ENCODE measurements at regions not wholly inside any gene's neighbourhood (a gene's known extent, or its start where the extent isn't known, plus 50 kb on each side); places are given as distances from the start of the nearest gene placed in this dataset.

- DNase-seq (ENCODE audit: low read depth, low spot score) = peak; percentile 49
- in situ Hi-C loops (cut with HindIII; ENCODE audit: low sequenced_read_pairs) = no loop called here
- TF ChIP-seq CTCF (IDR thresholded peaks at IDR 0.05; ENCODE audit: low read depth, low read length) = no peak
- no peak overlapping the region for H3K4me3 ChIP-seq (ENCODE audit: low read depth, low read length)
Observed at GRCh38 chr1:241413386-241413785, 56.4 kb upstream of the RGS7 start.

GRCh38 chr1:241412646-241413045 is 55.6 kb upstream of the RGS7 start:
- H3K4me3 ChIP-seq (ENCODE audit: low read depth, low read length) = no peak overlapping the region
- TF ChIP-seq CTCF (IDR thresholded peaks at IDR 0.05; ENCODE audit: low read depth, low read length) = no peak
- in situ Hi-C loops (cut with HindIII; ENCODE audit: low sequenced_read_pairs) = no loop called here
- DNase-seq (ENCODE audit: low read depth, low spot score) = no peak

- in situ Hi-C loops (cut with HindIII; ENCODE audit: low sequenced_read_pairs) = no loop called here
- no peak overlapping the region for H3K4me3 ChIP-seq (ENCODE audit: low read depth, low read length)
- TF ChIP-seq CTCF (IDR thresholded peaks at IDR 0.05; ENCODE audit: low read depth, low read length) = no peak
- DNase-seq (ENCODE audit: low read depth, low spot score) = peak; percentile 25
Observed at GRCh38 chr1:241411776-241412338, 54.9 kb upstream of the RGS7 start.

GRCh38 chr1:241411056-241411775 is 54.2 kb upstream of the RGS7 start:
- no peak overlapping the region for H3K4me3 ChIP-seq (ENCODE audit: low read depth, low read length)
- peak; percentile 5 for DNase-seq (ENCODE audit: low read depth, low spot score)
- in situ Hi-C loops (cut with HindIII; ENCODE audit: low sequenced_read_pairs) = no loop called here
- TF ChIP-seq CTCF (IDR thresholded peaks at IDR 0.05; ENCODE audit: low read depth, low read length) = no peak

GRCh38 chr1:241408170-241408569 is 51.2 kb upstream of the RGS7 start:
- TF ChIP-seq CTCF (IDR thresholded peaks at IDR 0.05; ENCODE audit: low read depth, low read length) = peak; percentile 31
- in situ Hi-C loops (cut with HindIII; ENCODE audit: low sequenced_read_pairs) = no loop called here
- H3K4me3 ChIP-seq (ENCODE audit: low read depth, low read length) = no peak overlapping the region
- DNase-seq (ENCODE audit: low read depth, low spot score) = peak; percentile 27

All from astrocyte of the spinal cord (primary cell).